CD14-positive monocyte (primary cell): ENCODE measurements at regions not wholly inside any gene's neighbourhood (a gene's known extent, or its start where the extent isn't known, plus 50 kb on each side); places are given as distances from the start of the nearest gene placed in this dataset.

Experiments
- DNase-seq, 3 donors: peaks; one replicate each; pipeline ENCODE4 v3.0.0-alpha.2; 2011 to 2022
- H2AFZ ChIP-seq: 2 replicates; pipeline ENCODE4 v1.6.0; 2012; ENCODE audit warnings: mild to moderate bottlenecking, low read depth, low read length, inconsistent platforms; ENCODE audit not compliant: insufficient read depth, poor library complexity, severe bottlenecking
- H3K27ac ChIP-seq, 2 donors: 1 replicate in 1 of 2; 2 replicates in 1 of 2; pipeline ENCODE4 v1.5.1; 2012 to 2013; ENCODE audit warnings: low read length in 2 of 2, control low read depth in 1 of 2, inconsistent platforms in 1 of 2, low read depth in 1 of 2, mild to moderate bottlenecking in 1 of 2
- H3K27me3 ChIP-seq, 2 donors: one replicate each; pipeline versions ENCODE4 v1.6.0 to v1.6.1; 2011 to 2013; ENCODE audit warnings: low read length in 2 of 2; ENCODE audit not compliant: control insufficient read depth in 2 of 2, insufficient read depth in 2 of 2
- H3K36me3 ChIP-seq, 2 donors: replicated peaks in 1 of 2; 1 replicate in 1 of 2; 2 replicates in 1 of 2; pipeline versions ENCODE4 v1.5.1 to v1.6.1; 2012 to 2013; ENCODE audit warnings: low read length in 2 of 2, control low read depth in 1 of 2, inconsistent platforms in 1 of 2, mild to moderate bottlenecking in 1 of 2; ENCODE audit not compliant: insufficient read depth in 2 of 2, control insufficient read depth in 1 of 2
- H3K4me1 ChIP-seq, 2 donors: 1 replicate in 1 of 2; 2 replicates in 1 of 2; pipeline versions ENCODE4 v1.5.1 to v1.6.1; 2012 to 2013; ENCODE audit warnings: low read length in 2 of 2, control low read depth in 1 of 2, inconsistent platforms in 1 of 2, mild to moderate bottlenecking in 1 of 2, moderate library complexity in 1 of 2; ENCODE audit not compliant: insufficient read depth in 2 of 2, control insufficient read depth in 1 of 2
- H3K4me2 ChIP-seq: replicated peaks from 2 replicates; pipeline ENCODE3; 2012; ENCODE audit warnings: low read length, moderate library complexity, mild to moderate bottlenecking; ENCODE audit not compliant: poor library complexity, severe bottlenecking; ENCODE audit errors: extremely low read depth
- H3K4me3 ChIP-seq, 3 experiments: fragments of 200-600 bp in 1 of 3; sonication (generic) in 1 of 3; replicated peaks in 1 of 3; 1 replicate in 2 of 3; 2 replicates in 1 of 3; pipeline ENCODE4 v1.5.1; 2011 to 2013; ENCODE audit warnings: low read length in 3 of 3, mild to moderate bottlenecking in 3 of 3, control low read depth in 2 of 3, low read depth in 2 of 3, inconsistent platforms in 1 of 3, moderate library complexity in 1 of 3
- H3K79me2 ChIP-seq: 2 replicates; pipeline ENCODE4 v1.6.0; 2012; ENCODE audit warnings: mild to moderate bottlenecking, control low read depth, inconsistent platforms, low read length, moderate library complexity; ENCODE audit not compliant: insufficient read depth
- H3K9ac ChIP-seq: 2 replicates; pipeline ENCODE4 v1.6.0; 2017; ENCODE audit warnings: low read length, mild to moderate bottlenecking; ENCODE audit not compliant: insufficient read depth, poor library complexity, severe bottlenecking
- H3K9me3 ChIP-seq, 2 donors: replicated peaks in 1 of 2; 1 replicate in 1 of 2; 2 replicates in 1 of 2; pipeline versions ENCODE4 v1.5.1 to v1.6.1; 2012 to 2013; ENCODE audit warnings: low read length in 2 of 2, control low read depth in 1 of 2; ENCODE audit not compliant: control insufficient read depth in 1 of 2, insufficient read depth in 1 of 2
- H4K20me1 ChIP-seq: 2 replicates; pipeline ENCODE4 v1.6.0; 2012; ENCODE audit warnings: mild to moderate bottlenecking, low read length, control low read depth, moderate library complexity; ENCODE audit not compliant: insufficient read depth
- H3K27ac Mint-ChIP-seq, 7 donors: one replicate each; pipeline ENCODE4 v1.8.0; 2020; ENCODE audit warnings: mild to moderate bottlenecking in 7 of 7, mixed read lengths in 7 of 7, moderate library complexity in 6 of 7, inconsistent platforms in 2 of 7
- H3K27me3 Mint-ChIP-seq, 3 donors: one replicate each; pipeline ENCODE4 v1.8.0; 2021 to 2022; ENCODE audit warnings: low read depth in 3 of 3, mild to moderate bottlenecking in 3 of 3, mixed read lengths in 3 of 3, moderate library complexity in 3 of 3, inconsistent platforms in 1 of 3
- H3K36me3 Mint-ChIP-seq, 2 donors: one replicate each; pipeline ENCODE4 v1.8.0; 2020; ENCODE audit warnings: mixed read lengths in 2 of 2, inconsistent platforms in 1 of 2, mild to moderate bottlenecking in 1 of 2
- H3K4me1 Mint-ChIP-seq: one replicate; pipeline ENCODE4 v1.8.0; 2020; ENCODE audit warnings: mild to moderate bottlenecking, mixed read lengths
- H3K4me3 Mint-ChIP-seq, 2 donors: one replicate each; pipeline ENCODE4 v1.8.0; 2020; ENCODE audit warnings: mild to moderate bottlenecking in 2 of 2, mixed read lengths in 2 of 2, moderate library complexity in 1 of 2
- H3K9me3 Mint-ChIP-seq, 7 donors: one replicate each; pipeline ENCODE4 v1.8.0; 2020 to 2022; ENCODE audit warnings: mixed read lengths in 7 of 7, mild to moderate bottlenecking in 6 of 7, moderate library complexity in 6 of 7, inconsistent platforms in 2 of 7
- CTCF ChIP-seq: fragments of 200-600 bp; IDR thresholded peaks from one replicate; pipeline ENCODE4 v1.8.0; 2022; ENCODE audit warnings: antibody characterized with exemption, mild to moderate bottlenecking
- WGBS: methylation state at CpG from one replicate; pipeline ENCODE4 v1.1.5; 2013; ENCODE audit warnings: missing lambda C conversion rate; ENCODE audit not compliant: insufficient coverage; 5-methylcytosine and 5-hydroxymethylcytosine counted together
- intact Hi-C, 2 donors: fragments of 100-400 bp; cut with micrococcal nuclease; formaldehyde crosslinking; loops; one replicate each; pipeline versions ENCODE4 v1.15.0 to v1.15.1; 2023

GRCh38 chr5:13536933-13537332, 407.6 kb downstream of the DNAH5 start:
- TF ChIP-seq CTCF, result no peak
- no peak overlapping the region for H3K27ac ChIP-seq
- H3K36me3 ChIP-seq, result no peaks in the 10 kb centered on the region
- Mint-ChIP-seq H3K36me3 (no peaks in the 10 kb centered on the region), H3K4me1 (no peaks in the 10 kb centered on the region), H3K27me3 (no peaks in the 10 kb centered on the region), H3K27ac (no peak overlapping the region), H3K9me3 (peaks cover 0 to 3% (median 0%) of the 10 kb centered on the region in 7 donors), H3K4me3 (no peak overlapping the region)
- intact Hi-C loops, result no loop called here
- H4K20me1 ChIP-seq, result no peaks in the 10 kb centered on the region
- no peaks in the 10 kb centered on the region for H3K9me3 ChIP-seq
- DNase-seq, result no peak
- no peaks in the 10 kb centered on the region for H3K4me1 ChIP-seq
- no peak overlapping the region for H3K4me3 ChIP-seq
- WGBS, result no CpG with 5 or more reads among the region's 5 CpGs
- no peaks in the 10 kb centered on the region for H3K27me3 ChIP-seq
- H3K79me2 ChIP-seq, result no peaks in the 10 kb centered on the region
- H3K9ac ChIP-seq, result no peak overlapping the region
- H2AFZ ChIP-seq, result no peak overlapping the region
- no peak overlapping the region for H3K4me2 ChIP-seq

GRCh38 chr5:13533833-13534232, 410.7 kb downstream of the DNAH5 start:
- H3K9ac ChIP-seq, result no peak overlapping the region
- TF ChIP-seq CTCF, result no peak
- no peaks in the 10 kb centered on the region for H3K79me2 ChIP-seq
- Mint-ChIP-seq H3K27me3 (no peaks in the 10 kb centered on the region), H3K9me3 (peaks cover 0 to 3% (median 0%) of the 10 kb centered on the region in 7 donors), H3K36me3 (no peaks in the 10 kb centered on the region), H3K4me3 (no peak overlapping the region), H3K4me1 (no peaks in the 10 kb centered on the region), H3K27ac (no peak overlapping the region)
- no peaks in the 10 kb centered on the region for H3K27me3 ChIP-seq
- WGBS, result 88% methylated on average over 2 of the region's 2 CpGs
- intact Hi-C loops, result no loop called here
- H4K20me1 ChIP-seq, result no peaks in the 10 kb centered on the region
- no peak for DNase-seq
- H3K27ac ChIP-seq, result no peak overlapping the region
- H2AFZ ChIP-seq, result no peak overlapping the region
- no peaks in the 10 kb centered on the region for H3K9me3 ChIP-seq
- no peaks in the 10 kb centered on the region for H3K36me3 ChIP-seq
- H3K4me3 ChIP-seq, result no peak overlapping the region
- no peak overlapping the region for H3K4me2 ChIP-seq
- no peaks in the 10 kb centered on the region for H3K4me1 ChIP-seq
